NCI-H1092 treated with DMSO at 0.1 percent for 48 hours (cell line): ENCODE measurements at regions not wholly inside any gene's neighbourhood (a gene's known extent, or its start where the extent isn't known, plus 50 kb on each side); places are given as distances from the start of the nearest gene placed in this dataset.

Experiments
- DNase-seq: peaks from one replicate; lab custom pipeline; 2025; lab: John Stamatoyannopoulos, UW

DNA sequence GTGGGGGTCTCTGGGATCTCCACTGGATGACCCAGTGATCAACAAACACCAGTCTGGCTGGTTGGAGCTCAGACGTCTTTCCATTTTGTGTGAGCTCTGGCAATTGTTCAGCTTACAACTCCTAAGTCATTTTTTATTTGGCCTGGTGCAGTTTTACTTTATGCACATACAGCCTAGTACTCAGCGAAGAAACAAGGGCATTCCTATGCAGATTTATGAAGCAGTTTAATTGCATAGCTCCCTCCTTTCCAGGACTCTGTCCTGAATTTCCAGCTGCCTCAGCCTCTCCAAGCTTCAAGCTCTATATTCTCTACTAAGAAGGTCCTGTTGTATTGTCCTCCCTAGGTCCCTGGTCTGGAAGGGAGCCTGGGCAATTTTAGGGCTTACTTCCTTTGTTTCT, 145.6 kb upstream of the GALNT17 start:
- DNase-seq, result no peak

DNA sequence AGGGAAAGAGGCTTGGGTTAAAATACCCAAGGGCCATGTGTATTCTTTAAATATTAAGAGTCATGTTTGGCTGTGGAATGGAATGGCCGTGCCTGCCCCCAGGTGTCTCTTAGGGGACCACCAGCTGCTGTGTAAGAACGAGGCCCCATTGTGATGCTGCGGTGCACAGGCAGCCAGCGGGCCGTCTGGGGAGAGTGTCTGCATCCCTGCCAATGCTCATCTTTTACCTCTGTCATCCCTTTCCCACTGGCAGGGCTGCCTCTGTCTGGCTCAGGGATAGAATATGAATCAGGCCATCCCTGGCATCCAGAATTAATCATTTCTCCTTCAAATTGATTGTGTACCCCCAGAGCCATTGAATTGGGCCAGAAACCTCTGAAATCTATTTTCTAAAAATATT, 137.8 kb upstream of the GALNT17 start:
- no peak for DNase-seq

DNA sequence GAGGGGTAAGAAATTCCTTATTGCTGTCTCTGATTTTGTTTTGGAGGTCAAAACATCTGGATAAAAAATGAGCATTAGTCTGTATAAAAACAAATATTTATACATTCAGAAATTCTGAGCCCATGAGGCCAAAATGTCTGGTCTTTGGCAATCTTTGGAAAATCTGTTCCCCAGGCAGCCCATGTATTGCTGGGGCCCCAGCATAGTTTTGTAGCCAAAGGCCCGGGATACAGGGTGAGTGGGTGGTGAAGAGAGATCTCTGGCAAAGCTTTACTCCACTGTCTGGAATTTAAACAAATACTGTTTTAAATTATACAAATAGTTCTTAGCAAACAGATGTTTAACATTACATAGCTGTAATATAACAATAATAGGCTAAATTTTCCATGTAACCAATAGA, 134.7 kb upstream of the GALNT17 start:
- DNase-seq, result no peak

- no peak for DNase-seq
Observed at GRCh38 chr7:71005109-71005508, 126.8 kb upstream of the GALNT17 start.

DNA sequence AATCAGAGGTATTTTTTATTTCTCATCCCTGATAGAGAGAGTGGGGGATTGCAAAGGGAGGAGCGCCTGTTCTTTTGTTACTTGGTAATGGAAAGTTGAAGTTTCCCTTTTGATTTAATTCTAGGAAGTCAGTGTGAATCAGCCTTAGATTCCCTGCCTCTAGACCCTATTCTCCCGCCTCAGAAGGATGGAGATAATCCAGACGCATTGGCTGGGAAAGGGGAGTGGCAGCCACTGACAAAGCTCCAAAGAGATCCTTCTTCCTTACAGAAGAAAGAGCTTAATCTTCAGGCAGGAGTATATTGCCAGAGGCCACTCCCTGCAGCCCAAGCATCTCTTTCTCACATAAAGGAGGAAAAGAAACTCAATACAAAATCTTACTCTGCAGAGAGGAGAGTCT, 122.3 kb upstream of the GALNT17 start:
- DNase-seq, result no peak

DNA sequence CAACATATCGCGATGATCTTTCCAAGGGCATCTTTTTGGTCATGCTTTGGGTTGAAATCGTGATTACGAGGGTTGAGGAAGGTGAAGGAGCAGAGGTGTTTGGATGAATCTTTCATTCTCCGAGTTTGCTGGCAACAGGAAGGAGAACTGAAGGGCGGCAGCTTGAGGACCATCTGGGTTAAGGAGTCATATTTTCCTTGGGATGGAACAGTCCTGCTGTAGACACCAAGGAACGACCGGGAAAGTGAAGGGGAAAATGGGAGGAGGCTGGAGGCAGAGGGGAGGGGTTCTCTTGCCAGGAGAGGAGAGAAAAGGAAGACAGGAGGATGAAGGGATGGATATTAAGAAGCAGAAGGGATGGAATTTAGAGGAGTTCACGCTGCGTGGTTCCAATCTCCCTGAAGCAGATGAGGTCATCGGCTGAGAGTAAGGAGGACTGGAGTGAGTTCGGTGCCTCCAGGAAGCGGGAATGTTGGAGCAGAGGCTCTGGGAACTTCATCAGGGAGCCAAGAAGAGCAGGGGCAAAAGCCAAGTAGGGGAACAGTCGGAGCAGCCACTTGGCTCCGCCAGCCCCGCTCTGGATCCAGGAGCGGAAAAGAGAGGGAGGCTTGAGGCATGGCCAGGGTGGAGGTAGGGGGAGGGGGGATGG, 116.6 kb upstream of the GALNT17 start:
- no peak for DNase-seq

GRCh38 chr7:71016401-71016800, 115.5 kb upstream of the GALNT17 start:
- DNase-seq, result no peak

- no peak for DNase-seq
Observed at GRCh38 chr7:71017602-71018001, 114.3 kb upstream of the GALNT17 start.

DNA sequence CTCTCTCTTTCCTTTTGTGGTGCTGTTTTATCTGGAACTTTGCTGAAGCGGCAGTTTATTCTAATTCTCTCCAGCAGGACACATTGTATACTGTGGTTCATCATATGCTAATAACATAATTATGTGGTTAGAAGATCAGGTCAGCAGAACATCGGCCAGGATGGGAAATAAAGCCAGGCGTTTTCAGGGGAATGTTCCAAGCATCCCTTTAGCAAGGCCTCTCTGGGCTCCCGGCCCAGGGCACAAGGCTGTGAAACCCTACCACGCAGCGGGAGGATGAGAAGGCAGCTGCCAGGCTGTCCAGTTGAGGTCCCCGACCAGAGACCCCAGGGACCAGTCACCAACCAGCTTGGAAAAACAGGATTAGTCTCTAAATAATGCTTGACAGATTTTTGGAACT, 112.2 kb upstream of the GALNT17 start:
- no peak for DNase-seq

- DNase-seq, result no peak
Observed at GRCh38 chr7:71021131-71021530, 110.8 kb upstream of the GALNT17 start.

DNA sequence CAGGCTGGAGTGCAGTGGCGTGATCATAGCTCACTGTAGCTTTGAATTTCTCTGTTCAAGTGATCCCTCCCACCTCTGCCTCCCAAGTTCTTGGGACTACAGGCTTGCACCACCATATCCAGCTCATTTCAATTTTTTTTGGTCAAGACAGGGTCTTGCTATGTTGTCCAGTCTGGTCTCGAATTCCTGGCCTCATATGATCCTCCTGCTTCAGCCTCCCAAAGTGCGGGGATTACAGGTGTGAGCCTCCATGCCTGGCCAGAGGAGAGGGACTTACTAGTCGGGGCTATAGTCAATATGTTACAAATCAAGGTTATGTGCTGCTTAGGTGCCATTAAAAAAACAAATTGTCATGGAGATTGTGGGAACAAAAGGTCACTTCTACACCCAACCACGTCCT, 105.3 kb upstream of the GALNT17 start:
- no peak for DNase-seq

GRCh38 chr7:71034243-71034642, 97.7 kb upstream of the GALNT17 start:
- DNase-seq, result no peak

DNA sequence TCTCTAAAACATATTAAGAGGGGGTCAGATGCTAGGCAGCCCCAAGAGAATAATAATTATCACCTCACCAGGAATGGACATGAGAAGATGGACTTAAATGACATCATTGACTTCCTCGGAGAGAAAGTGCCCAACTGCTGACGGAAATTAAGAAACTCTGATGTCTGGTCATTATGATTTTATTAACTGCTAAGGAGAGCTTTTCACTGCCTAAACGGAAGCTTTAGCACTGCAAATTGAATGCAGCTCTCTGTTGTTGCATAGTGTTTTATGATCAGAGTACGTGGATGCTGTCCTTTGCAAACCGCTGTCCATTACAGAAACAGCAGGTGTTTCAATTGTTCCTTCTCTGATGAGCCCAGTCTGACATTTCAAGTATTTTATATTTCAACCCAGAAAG, 89.4 kb upstream of the GALNT17 start:
- DNase-seq, result no peak

DNA sequence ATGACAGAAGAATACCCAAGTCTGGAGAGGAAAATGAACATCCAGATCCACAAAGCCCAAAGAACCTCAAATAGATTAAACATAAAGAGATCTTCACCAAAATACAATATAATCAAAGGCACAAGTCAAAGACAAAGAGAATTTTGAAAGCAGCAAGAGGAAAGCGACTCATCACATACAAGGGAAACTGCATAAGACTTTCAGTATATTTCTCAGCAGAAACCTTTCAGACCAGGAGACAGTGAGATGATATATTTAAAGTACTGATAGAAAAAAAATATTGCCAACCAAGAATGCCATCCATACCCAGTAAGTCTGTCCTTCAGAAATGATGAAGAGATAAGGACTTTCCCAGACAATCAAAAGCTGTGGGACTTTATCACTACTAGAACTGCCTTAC, 81.5 kb upstream of the GALNT17 start:
- DNase-seq, result no peak

- no peak for DNase-seq
Observed at GRCh38 chr7:71055504-71055903, 76.4 kb upstream of the GALNT17 start.

DNA sequence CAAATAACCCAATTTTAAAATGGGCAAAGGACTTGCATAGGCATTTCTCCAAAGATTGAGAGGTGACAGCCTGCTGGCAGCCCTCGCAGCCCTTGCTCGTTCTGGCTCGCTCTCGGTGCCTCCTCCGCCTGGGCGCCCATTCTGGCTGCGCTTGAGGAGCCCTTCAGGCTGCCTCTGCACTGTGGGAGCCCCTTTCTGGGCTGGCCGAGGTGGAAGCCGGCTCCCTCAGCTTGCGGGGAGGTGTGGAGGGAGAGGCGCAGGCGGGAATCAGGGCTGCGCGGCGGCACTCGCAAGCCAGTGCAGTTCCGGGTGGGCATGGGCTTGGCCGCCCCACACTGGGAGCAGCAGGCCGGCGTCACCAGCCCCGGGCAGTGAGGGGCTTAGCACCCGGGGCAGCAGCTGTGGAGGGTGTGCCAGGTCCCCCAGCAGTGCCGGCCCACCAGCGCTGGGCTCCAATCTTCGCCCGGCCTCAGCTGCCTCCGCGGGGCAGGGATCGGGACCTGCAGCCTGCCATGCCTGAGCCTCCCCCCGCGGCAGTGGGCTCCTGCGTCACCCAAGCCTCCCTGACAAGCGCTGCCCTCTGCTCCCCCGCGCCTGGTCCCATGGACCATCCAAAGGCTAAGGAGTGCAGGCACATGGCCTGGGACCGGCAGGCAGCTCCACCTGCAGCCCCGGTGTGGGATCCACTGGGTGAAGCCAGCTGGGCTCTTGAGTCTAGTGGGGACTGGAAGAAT, 54.0 kb upstream of the GALNT17 start:
- no peak for DNase-seq
